Ovary (tissue), 7 donors: ENCODE measurements at regions not wholly inside any gene's neighbourhood (a gene's known extent, or its start where the extent isn't known, plus 50 kb on each side); places are given as distances from the start of the nearest gene placed in this dataset.

Source experiments
- DNase-seq, 5 donors: peaks; one replicate each; pipeline ENCODE4 v3.0.0-alpha.2; 2019 to 2020
- H3K27ac ChIP-seq, 2 donors: fragments of 200-600 bp; one replicate each; pipeline versions ENCODE4 v1.5.1 to v1.8.0; 2019 to 2022
- H3K27me3 ChIP-seq: fragments of 200-600 bp; one replicate; pipeline ENCODE4 v1.8.0; 2022
- H3K36me3 ChIP-seq: fragments of 200-600 bp; sonication (generic); one replicate; pipeline ENCODE4 v1.5.1; 2019
- H3K4me1 ChIP-seq: one replicate; pipeline ENCODE4 v1.8.1; 2013; ENCODE audit warnings: mild to moderate bottlenecking, moderate library complexity; ENCODE audit not compliant: insufficient read depth
- H3K4me3 ChIP-seq: fragments of 200-600 bp; sonication (generic); one replicate; pipeline ENCODE4 v1.5.1; 2017
- H3K9me3 ChIP-seq, 2 donors: fragments of 200-600 bp in 1 of 2; sonication (generic) in 1 of 2; one replicate each; pipeline versions ENCODE4 v1.5.1 to v1.8.1; 2013 to 2019; ENCODE audit warnings: mild to moderate bottlenecking in 1 of 2, moderate library complexity in 1 of 2
- EP300 ChIP-seq: sonication (generic); formaldehyde crosslinking; IDR thresholded peaks from one replicate; pipeline ENCODE4 v1.6.1; 2017; ENCODE audit warnings: antibody characterized with exemption
- POLR2A ChIP-seq: fragments of 450-650 bp; IDR thresholded peaks from one replicate; pipeline ENCODE4 v1.6.1; 2017; ENCODE audit warnings: antibody characterized with exemption, mild to moderate bottlenecking, moderate library complexity
- WGBS, 3 donors: extraction: QIAGEN DNeasy Blood & Tissue Kit in 1 of 3; methylation state at CpG; one replicate each; pipeline versions ENCODE4 v1.1.5 to v1.1.7; 2013 to 2017; 5-methylcytosine and 5-hydroxymethylcytosine counted together
- intact Hi-C, 4 donors: fragments of 100-400 bp; cut with DNase I; formaldehyde crosslinking; loops; one replicate each; pipeline versions ENCODE4 v1.11.0 to v1.15.1; 2022 to 2023
- TF ChIP-seq, protein P1 (sequence below), 3 donors: fragments of 450-650 bp in 2 of 3; fragments of 200-600 bp in 1 of 3; IDR thresholded peaks; one replicate each; pipeline versions ENCODE4 v1.5.1 to v1.8.0; 2016 to 2022; ENCODE audit warnings: antibody characterized with exemption in 3 of 3, mild to moderate bottlenecking in 1 of 3
- donor health status: DM: no; HTN: no; CAD: no; lungs with moderate emphysema.
- donor health status: DM: no; HTN: no; CAD: no.
- donor health status: Bipolar disorder and iron deficiency.
- donor health status: DM: no; HTN: no; CAD: no.
- donor health status: DM: yes; HTN: yes; CAD: no.

DNA sequence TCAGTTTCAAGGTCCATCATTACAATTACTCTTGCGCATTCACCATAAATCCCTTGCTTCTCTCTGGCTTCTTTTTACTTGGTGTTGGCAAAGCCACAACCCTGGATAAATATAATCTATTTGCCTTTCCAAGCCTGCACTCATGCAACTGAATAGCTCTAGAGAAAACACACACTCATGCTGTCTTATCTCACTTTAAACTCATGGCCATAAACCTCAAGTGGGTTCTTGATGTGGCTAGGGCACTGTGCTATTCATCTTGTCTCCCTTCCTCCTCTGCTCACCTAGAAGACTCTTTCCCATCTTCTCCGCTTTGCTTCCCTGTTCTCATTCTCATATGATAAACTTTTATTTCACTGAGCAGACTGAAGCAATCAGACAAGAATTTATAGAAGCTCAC lies 165.4 kb upstream of the MTPN start:
- Histone ChIP-seq H3K9me3 (no peaks in the 10 kb centered on the region), H3K27me3 (no peaks in the 10 kb centered on the region), H3K27ac (no peak overlapping the region), H3K4me1 (no peaks in the 10 kb centered on the region), H3K36me3 (no peaks in the 10 kb centered on the region), H3K4me3 (no peak overlapping the region)
- intact Hi-C loops, result no loop called here
- 95 to 100% (median 96%) methylated on average over 2 of the region's 2 CpGs for WGBS, 3 donors
- DNase-seq, result no peak
- TF ChIP-seq, protein P1, sequence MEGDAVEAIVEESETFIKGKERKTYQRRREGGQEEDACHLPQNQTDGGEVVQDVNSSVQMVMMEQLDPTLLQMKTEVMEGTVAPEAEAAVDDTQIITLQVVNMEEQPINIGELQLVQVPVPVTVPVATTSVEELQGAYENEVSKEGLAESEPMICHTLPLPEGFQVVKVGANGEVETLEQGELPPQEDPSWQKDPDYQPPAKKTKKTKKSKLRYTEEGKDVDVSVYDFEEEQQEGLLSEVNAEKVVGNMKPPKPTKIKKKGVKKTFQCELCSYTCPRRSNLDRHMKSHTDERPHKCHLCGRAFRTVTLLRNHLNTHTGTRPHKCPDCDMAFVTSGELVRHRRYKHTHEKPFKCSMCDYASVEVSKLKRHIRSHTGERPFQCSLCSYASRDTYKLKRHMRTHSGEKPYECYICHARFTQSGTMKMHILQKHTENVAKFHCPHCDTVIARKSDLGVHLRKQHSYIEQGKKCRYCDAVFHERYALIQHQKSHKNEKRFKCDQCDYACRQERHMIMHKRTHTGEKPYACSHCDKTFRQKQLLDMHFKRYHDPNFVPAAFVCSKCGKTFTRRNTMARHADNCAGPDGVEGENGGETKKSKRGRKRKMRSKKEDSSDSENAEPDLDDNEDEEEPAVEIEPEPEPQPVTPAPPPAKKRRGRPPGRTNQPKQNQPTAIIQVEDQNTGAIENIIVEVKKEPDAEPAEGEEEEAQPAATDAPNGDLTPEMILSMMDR (IDR thresholded peaks at IDR 0.05), result no peak
- no peak for TF ChIP-seq POLR2A

- Histone ChIP-seq H3K36me3 (no peaks in the 10 kb centered on the region), H3K9me3 (no peaks in the 10 kb centered on the region), H3K27ac (no peak overlapping the region), H3K4me3 (no peak overlapping the region), H3K4me1 (no peaks in the 10 kb centered on the region), H3K27me3 (no peaks in the 10 kb centered on the region)
- TF ChIP-seq EP300 (no peak), POLR2A (no peak)
- TF ChIP-seq, protein P1 (IDR thresholded peaks at IDR 0.05), result no peak
- no peak for DNase-seq
- WGBS, 3 donors, result 96 to 98% (median 96%) methylated on average over 3 of the region's 3 CpGs
- intact Hi-C loops, result no loop called here
Measured at GRCh38 chr7:136140469-136140868, 163.3 kb upstream of the MTPN start.

GRCh38 chr7:136139417-136139816 lies 162.3 kb upstream of the MTPN start:
- Histone ChIP-seq H3K27ac (no peak overlapping the region), H3K27me3 (no peaks in the 10 kb centered on the region), H3K4me1 (no peaks in the 10 kb centered on the region), H3K36me3 (no peaks in the 10 kb centered on the region), H3K9me3 (no peaks in the 10 kb centered on the region), H3K4me3 (no peak overlapping the region)
- intact Hi-C loops, result no loop called here
- TF ChIP-seq, protein P1 (IDR thresholded peaks at IDR 0.05), result no peak
- TF ChIP-seq POLR2A (no peak), EP300 (no peak)
- 82 to 84% (median 84%) methylated on average over 6 of the region's 6 CpGs for WGBS, 3 donors
- no peak for DNase-seq

- no peak overlapping the region for H3K27ac ChIP-seq
- 85 to 89% (median 87%) methylated on average over 3 of the region's 3 CpGs for WGBS, 3 donors
- TF ChIP-seq EP300 (no peak), POLR2A (no peak)
- TF ChIP-seq, protein P1 (IDR thresholded peaks at IDR 0.05), result no peak
- no peaks in the 10 kb centered on the region for H3K36me3 ChIP-seq
- intact Hi-C loops, result no loop called here
- DNase-seq, result no peak
- no peaks in the 10 kb centered on the region for H3K27me3 ChIP-seq
- H3K4me1 ChIP-seq, result no peaks in the 10 kb centered on the region
- no peaks in the 10 kb centered on the region for H3K9me3 ChIP-seq
- H3K4me3 ChIP-seq, result no peak overlapping the region
Measured at GRCh38 chr7:136138991-136139390, 161.8 kb upstream of the MTPN start.
